IMR-90 (cell line): ENCODE measurements at regions not wholly inside any gene's neighbourhood (a gene's known extent, or its start where the extent isn't known, plus 50 kb on each side); places are given as distances from the start of the nearest gene placed in this dataset.

Experiments
- ATAC-seq: fragments of 200-7000 bp; cut with Tn5 transposase; 2 replicates; pipeline ENCODE4 v1.9.1; 2020; ENCODE audit warnings: low read depth, mild to moderate bottlenecking, moderate library complexity
- BruUV-seq: library from RNA; stranded (reverse); fragments of 400-500 nt; replicated peaks from 2 replicates; lab custom pipeline; 2021; lab: Mats Ljungman, UMichigan
- CTCF ChIA-PET: fragments of 300-600 bp; formaldehyde crosslinking; extraction: SDS; loops from one replicate; lab custom pipeline; 2021; ENCODE audit warnings: antibody characterized with exemption; lab: Yijun Ruan, JAX
- POLR2A ChIA-PET: fragments of 300-600 bp; sonication (Branson Sonifier 250); formaldehyde crosslinking; loops from one replicate; lab custom pipeline; 2022; ENCODE audit warnings: antibody characterized with exemption; ENCODE audit not compliant: unreplicated experiment; lab: Charles Lee
- DNase-seq: peaks from one replicate; pipeline ENCODE4 v3.0.0; 2013
- H2AFZ ChIP-seq: replicated peaks from 2 replicates; pipeline ENCODE3; 2013; ENCODE audit warnings: low read length, mild to moderate bottlenecking; ENCODE audit not compliant: poor library complexity
- H2AK5ac ChIP-seq: 2 replicates; pipeline ENCODE4 v1.6.1; 2013; ENCODE audit warnings: low read depth, low read length, inconsistent platforms
- H2AK9ac ChIP-seq: replicated peaks from 2 replicates; pipeline ENCODE3; 2013; ENCODE audit warnings: mild to moderate bottlenecking, low read depth, low read length, moderate library complexity; ENCODE audit not compliant: poor library complexity
- H2BK120ac ChIP-seq: 2 replicates; pipeline ENCODE4 v1.6.1; 2013; ENCODE audit warnings: low read depth, low read length, inconsistent platforms
- H2BK15ac ChIP-seq: 3 replicates; pipeline ENCODE4 v1.6.1; 2013; ENCODE audit warnings: low read depth, low read length, inconsistent platforms
- H2BK20ac ChIP-seq: 2 replicates; pipeline ENCODE4 v1.6.1; 2013; ENCODE audit warnings: low read depth, mild to moderate bottlenecking, inconsistent platforms, low read length, moderate library complexity
- H2BK5ac ChIP-seq: 2 replicates; pipeline ENCODE4 v1.6.1; 2013; ENCODE audit warnings: mild to moderate bottlenecking, low read depth, low read length, inconsistent platforms; ENCODE audit not compliant: poor library complexity, severe bottlenecking
- H3K14ac ChIP-seq: replicated peaks from 2 replicates; pipeline ENCODE4 v1.6.1; 2013; ENCODE audit warnings: low read depth, low read length, inconsistent platforms
- H3K18ac ChIP-seq: 2 replicates; pipeline ENCODE4 v1.6.1; 2013; ENCODE audit warnings: low read depth, low read length, control low read depth
- H3K23ac ChIP-seq: 2 replicates; pipeline ENCODE4 v1.6.1; 2013; ENCODE audit warnings: low read depth, low read length, inconsistent platforms
- H3K27ac ChIP-seq: 2 replicates; pipeline ENCODE4 v1.5.1; 2013; ENCODE audit warnings: mild to moderate bottlenecking, control low read depth, low read length; ENCODE audit not compliant: insufficient read depth
- H3K27me3 ChIP-seq: 2 replicates; pipeline ENCODE4 v1.6.1; 2013; ENCODE audit warnings: low read length; ENCODE audit not compliant: control insufficient read depth, insufficient read depth
- H3K36me3 ChIP-seq: 2 replicates; pipeline ENCODE4 v1.6.1; 2013; ENCODE audit warnings: low read length, mixed read lengths; ENCODE audit not compliant: control insufficient read depth, insufficient read depth
- H3K4ac ChIP-seq: 2 replicates; pipeline ENCODE4 v1.6.1; 2013; ENCODE audit warnings: low read depth, low read length, inconsistent platforms
- H3K4me1 ChIP-seq: 2 replicates; pipeline ENCODE4 v1.6.1; 2013; ENCODE audit warnings: low read length, mixed read lengths; ENCODE audit not compliant: control insufficient read depth, insufficient read depth
- H3K4me2 ChIP-seq: 2 replicates; pipeline ENCODE4 v1.6.1; 2013; ENCODE audit warnings: low read depth, mild to moderate bottlenecking, control low read depth, low read length, moderate library complexity
- H3K4me3 ChIP-seq: 2 replicates; pipeline ENCODE4 v1.5.1; 2013; ENCODE audit warnings: low read depth, mild to moderate bottlenecking, control low read depth, low read length, moderate library complexity; ENCODE audit not compliant: insufficient read depth
- H3K56ac ChIP-seq: 2 replicates; pipeline ENCODE4 v1.6.1; 2013; ENCODE audit warnings: low read length, inconsistent platforms; ENCODE audit not compliant: insufficient read depth; ENCODE audit errors: extremely low read depth
- H3K79me1 ChIP-seq, 2 experiments: 2 replicates each; pipeline ENCODE4 v1.6.1; 2013; ENCODE audit warnings: low read length in 2 of 2, inconsistent platforms in 1 of 2, low read depth in 1 of 2
- H3K9ac ChIP-seq: 2 replicates; pipeline ENCODE4 v1.6.1; 2013; ENCODE audit warnings: low read depth, low read length, control low read depth
- H3K9me1 ChIP-seq: 2 replicates; pipeline ENCODE4 v1.6.1; 2013; ENCODE audit warnings: low read length, inconsistent platforms; ENCODE audit not compliant: insufficient read depth
- H3K9me3 ChIP-seq: 2 replicates; pipeline ENCODE4 v1.6.1; 2013; ENCODE audit warnings: low read length; ENCODE audit not compliant: control insufficient read depth, insufficient read depth
- H4K20me1 ChIP-seq: 2 replicates; pipeline ENCODE4 v1.6.1; 2013; ENCODE audit warnings: low read length, inconsistent platforms; ENCODE audit not compliant: insufficient read depth
- H4K5ac ChIP-seq: 2 replicates; pipeline ENCODE4 v1.6.1; 2013; ENCODE audit warnings: mild to moderate bottlenecking, low read depth, low read length, control low read depth
- H4K8ac ChIP-seq, 2 experiments: 2 replicates each; pipeline ENCODE4 v1.6.1; 2013; ENCODE audit warnings: low read depth in 2 of 2, low read length in 2 of 2, control low read depth in 1 of 2, inconsistent platforms in 1 of 2
- H4K91ac ChIP-seq: 2 replicates; pipeline ENCODE4 v1.6.1; 2013; ENCODE audit warnings: low read depth, low read length, inconsistent platforms; ENCODE audit not compliant: insufficient read depth
- CTCF ChIP-seq: conservative IDR thresholded peaks from 2 replicates; pipeline ENCODE4 v1.5.1; 2012; ENCODE audit warnings: mild to moderate bottlenecking, low read depth, low read length, improper control_type of control experiment
- NFE2L2 ChIP-seq: fragments of 150-350 bp; IDR thresholded peaks from 2 replicates; pipeline ENCODE4 v1.6.1; 2016; ENCODE audit warnings: low read depth, mild to moderate bottlenecking, low read length
- RCOR1 ChIP-seq: IDR thresholded peaks from 2 replicates; pipeline ENCODE4 v1.6.1; 2012; ENCODE audit warnings: mild to moderate bottlenecking, low read length, improper control_type of control experiment; ENCODE audit not compliant: insufficient replicate concordance
- WGBS, 2 experiments: methylation state at CpG; one replicate each; pipeline versions ENCODE4 v1.1.5 to v1.1.7; 2013; ENCODE audit warnings: missing lambda C conversion rate in 2 of 2; ENCODE audit not compliant: insufficient read length in 1 of 2; ENCODE audit errors: extremely low coverage in 2 of 2; 5-methylcytosine and 5-hydroxymethylcytosine counted together
- dilution Hi-C: fragments of 300-500 bp; cut with HindIII; formaldehyde crosslinking; loops from one replicate; pipeline ENCODE4 v1.14.3; 2018; ENCODE audit warnings: low sequenced_read_pairs; ENCODE audit not compliant: unreplicated experiment
- in situ Hi-C: fragments of 300-500 bp; cut with MboI; formaldehyde crosslinking; loops from 3 replicates; pipeline ENCODE4 v1.14.3; 2019; ENCODE audit warnings: low sequenced_read_pairs, inconsistent platforms, mixed read lengths
- intact Hi-C: fragments of 100-400 bp; cut with micrococcal nuclease; formaldehyde crosslinking; loops from 2 replicates; pipeline ENCODE4 v1.10.0; 2022

DNA sequence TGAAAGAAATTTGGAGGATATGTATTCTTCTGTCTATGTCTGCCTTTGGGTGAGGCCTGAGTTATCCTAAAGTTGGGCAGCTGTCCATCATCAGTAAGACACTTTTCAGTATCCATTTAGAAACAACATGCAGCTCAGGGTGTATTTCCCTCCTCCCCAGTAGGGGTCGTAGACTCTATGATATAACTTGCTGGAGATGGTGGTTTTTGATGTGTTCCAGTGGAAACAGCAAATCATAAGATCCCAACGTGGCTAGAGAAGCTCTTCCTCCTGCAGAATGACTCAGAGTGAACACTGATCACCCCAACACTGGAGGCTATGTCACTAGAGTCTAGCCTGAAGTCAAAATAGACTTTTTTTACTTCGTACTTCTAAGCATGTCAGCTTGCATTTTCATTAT is 331.6 kb upstream of the STXBP6 start:
- Histone ChIP-seq H2BK5ac (no peak overlapping the region), H3K18ac (no peak overlapping the region), H3K79me1 (no peaks in the 10 kb centered on the region), H4K8ac (no peak overlapping the region), H3K27me3 (no peaks in the 10 kb centered on the region), H2BK15ac (no peak overlapping the region), H3K4me2 (no peak overlapping the region), H2AK5ac (no peak overlapping the region), H2AFZ (no peak overlapping the region), H3K4ac (no peak overlapping the region), H3K4me1 (no peaks in the 10 kb centered on the region), H3K36me3 (no peaks in the 10 kb centered on the region), H2AK9ac (no peak overlapping the region), H3K14ac (no peak overlapping the region), H2BK120ac (no peak overlapping the region), H4K5ac (no peak overlapping the region), H3K23ac (no peak overlapping the region), H3K4me3 (no peak overlapping the region), H3K9me1 (no peaks in the 10 kb centered on the region), H3K9me3 (no peaks in the 10 kb centered on the region), H4K20me1 (no peaks in the 10 kb centered on the region), H3K9ac (no peak overlapping the region), H3K27ac (no peak overlapping the region), H4K91ac (no peak overlapping the region), H2BK20ac (no peak overlapping the region), H3K56ac (no peak overlapping the region)
- DNase-seq = no peak
- intact Hi-C loops (no loop called here), dilution Hi-C loops (no loop called here), in situ Hi-C loops (no loop called here)
- ATAC-seq = no peak
- 0 out of 2 replicates have a peak, but pooled peaks have one; percentile 7 for TF ChIP-seq CTCF
- TF ChIP-seq NFE2L2 = no peak
- TF ChIP-seq RCOR1 = no peak
- CTCF ChIA-PET = no interaction called here
- WGBS, 2 experiments = no CpG with 5 or more reads among the region's 3 CpGs
- POLR2A ChIA-PET = no interaction called here
- BruUV-seq = no TSS peak
